ENCODE measurements at regions not wholly inside any gene's neighbourhood (a gene's known extent, or its start where the extent isn't known, plus 50 kb on each side); places are given as distances from the start of the nearest gene placed in this dataset.

GRCh38 chr17:77897741-77898301 is 60.7 kb upstream of the TNRC6C start:
- TF ChIP-seq USF1 (IDR thresholded peaks at IDR 0.05) (no peak), TAF1 (IDR thresholded peaks at IDR 0.05; ENCODE audit: low read depth) (no peak), REST (IDR thresholded peaks at IDR 0.05; ENCODE audit: low read depth) (no peak), RAD21 (IDR thresholded peaks at IDR 0.05; ENCODE audit: low read depth) (no peak), CEBPB (IDR thresholded peaks at IDR 0.05) (no peak), TEAD4 (IDR thresholded peaks at IDR 0.05) (no peak)

GRCh38 chr17:77898521-77899434 is 59.7 kb upstream of the TNRC6C start:
- TF ChIP-seq ZBTB7A (IDR thresholded peaks at IDR 0.05; ENCODE audit: low read depth) (no peak), REST (IDR thresholded peaks at IDR 0.05; ENCODE audit: low read depth) (no peak), NFIC (IDR thresholded peaks at IDR 0.05) (no peak), MAX (IDR thresholded peaks at IDR 0.05) (no peak), USF1 (IDR thresholded peaks at IDR 0.05) (no peak), CEBPB (IDR thresholded peaks at IDR 0.05) (no peak), EP300 (IDR thresholded peaks at IDR 0.05; ENCODE audit: borderline replicate concordance) (no peak), CREB1 (IDR thresholded peaks at IDR 0.05; ENCODE audit: low read depth) (no peak), EGR1 (IDR thresholded peaks at IDR 0.05) (no peak), FOXM1 (IDR thresholded peaks at IDR 0.05; ENCODE audit: borderline replicate concordance, low read depth) (no peak), RAD21 (IDR thresholded peaks at IDR 0.05; ENCODE audit: low read depth) (no peak), TEAD4 (IDR thresholded peaks at IDR 0.05) (no peak), TCF12 (IDR thresholded peaks at IDR 0.05; ENCODE audit: low read depth) (no peak)

GRCh38 chr17:77899498-77899897 is 59.0 kb upstream of the TNRC6C start:
- TF ChIP-seq ZBTB7A (IDR thresholded peaks at IDR 0.05; ENCODE audit: low read depth) (no peak), TEAD4 (IDR thresholded peaks at IDR 0.05) (no peak)

GRCh38 chr17:77901481-77901880 is 57.0 kb upstream of the TNRC6C start:
- TF ChIP-seq RAD21 (IDR thresholded peaks at IDR 0.05; ENCODE audit: low read depth) (no peak), TEAD4 (IDR thresholded peaks at IDR 0.05) (no peak), TCF12 (IDR thresholded peaks at IDR 0.05; ENCODE audit: low read depth) (no peak), CEBPB (IDR thresholded peaks at IDR 0.05) (no peak), NFIC (IDR thresholded peaks at IDR 0.05) (no peak), EP300 (IDR thresholded peaks at IDR 0.05; ENCODE audit: borderline replicate concordance) (no peak), EGR1 (IDR thresholded peaks at IDR 0.05) (no peak)

GRCh38 chr17:77905266-77905665 is 53.2 kb upstream of the TNRC6C start:
- TF ChIP-seq YY1 (IDR thresholded peaks at IDR 0.05; ENCODE audit: low read depth) (no peak), NFIC (IDR thresholded peaks at IDR 0.05) (no peak), RAD21 (IDR thresholded peaks at IDR 0.05; ENCODE audit: low read depth) (no peak), FOXM1 (IDR thresholded peaks at IDR 0.05; ENCODE audit: borderline replicate concordance, low read depth) (no peak), REST (IDR thresholded peaks at IDR 0.05; ENCODE audit: low read depth) (no peak), CREB1 (IDR thresholded peaks at IDR 0.05; ENCODE audit: low read depth) (no peak), MAX (IDR thresholded peaks at IDR 0.05) (no peak), ZBTB7A (IDR thresholded peaks at IDR 0.05; ENCODE audit: low read depth) (no peak)

Data from Ishikawa (cell line).